Endothelial cell of umbilical vein (primary cell): ENCODE measurements at regions not wholly inside any gene's neighbourhood (a gene's known extent, or its start where the extent isn't known, plus 50 kb on each side); places are given as distances from the start of the nearest gene placed in this dataset.
"Not testable (repeated sequence)": the region's sequence is repeated elsewhere in the genome, so short reads cannot be mapped to it uniquely, and the experiment has no call there.

Experiments
- BruUV-seq: library from RNA; stranded (reverse); fragments of 400-500 nt; replicated peaks from 2 replicates; lab custom pipeline; 2021; lab: Mats Ljungman, UMichigan
- CTCF ChIA-PET: fragments of 300-600, 350-600 bp; sonication (Branson Sonifier 250); formaldehyde crosslinking; loops from one replicate; lab custom pipeline; 2021; ENCODE audit warnings: antibody characterized with exemption, inconsistent platforms; lab: Charles Lee
- POLR2A ChIA-PET: fragments of 300-600, 350-600 bp; sonication (Branson Sonifier 250); formaldehyde crosslinking; loops from one replicate; lab custom pipeline; 2021; ENCODE audit warnings: antibody characterized with exemption, inconsistent platforms; lab: Charles Lee
- DNase-seq: peaks from one replicate; pipeline ENCODE4 v3.0.0-alpha.2; 2011; ENCODE audit warnings: low read depth, low spot score
- FAIRE-seq: peaks from 2 replicates; lab custom pipeline; 2011; peaks lifted over from hg19 to GRCh38; lab: Jason Lieb, UNC
- H2AFZ ChIP-seq: 2 replicates; pipeline ENCODE4 v1.6.0; 2012; ENCODE audit warnings: low read depth, low read length, control low read depth, inconsistent platforms
- H3K27ac ChIP-seq: 2 replicates; pipeline ENCODE4 v1.5.1; 2011; ENCODE audit warnings: low read depth, mild to moderate bottlenecking, control low read depth, low read length, moderate library complexity; ENCODE audit not compliant: insufficient read depth
- H3K27me3 ChIP-seq, 2 experiments: 2 replicates each; pipeline versions ENCODE4 v1.6.0 to v1.6.1; 2011; ENCODE audit warnings: low read length in 2 of 2, mixed read lengths in 1 of 2; ENCODE audit not compliant: control insufficient read depth in 2 of 2, insufficient read depth in 2 of 2
- H3K36me3 ChIP-seq, 2 experiments: 2 replicates in 1 of 2; 3 replicates in 1 of 2; pipeline ENCODE4 v1.5.1; 2011; ENCODE audit warnings: low read length in 2 of 2, mild to moderate bottlenecking in 1 of 2, moderate library complexity in 1 of 2; ENCODE audit not compliant: control insufficient read depth in 2 of 2, insufficient read depth in 2 of 2; ENCODE audit errors: extremely low read depth in 1 of 2
- H3K4me1 ChIP-seq: 3 replicates; pipeline ENCODE4 v1.5.1; 2011; ENCODE audit warnings: mild to moderate bottlenecking, low read length; ENCODE audit not compliant: control insufficient read depth, insufficient read depth; ENCODE audit errors: extremely low read depth
- H3K4me2 ChIP-seq: 2 replicates; pipeline ENCODE4 v1.6.1; 2011; ENCODE audit warnings: low read length, control low read depth, mixed read lengths; ENCODE audit not compliant: insufficient read depth
- H3K4me3 ChIP-seq, 3 experiments: fragments of 200-600 bp in 1 of 3; sonication (generic), shearing (Covaris generic) in 1 of 3; replicated peaks in 1 of 3; 2 replicates each; pipeline ENCODE4 v1.5.1; 2011 to 2016; ENCODE audit warnings: control low read depth in 3 of 3, low read length in 3 of 3, mild to moderate bottlenecking in 2 of 3, inconsistent platforms in 1 of 3, low read depth in 1 of 3, moderate library complexity in 1 of 3; ENCODE audit not compliant: insufficient read depth in 1 of 3
- H3K79me2 ChIP-seq: 2 replicates; pipeline ENCODE4 v1.6.0; 2012; ENCODE audit warnings: low read length, inconsistent platforms; ENCODE audit not compliant: control insufficient read depth, insufficient read depth
- H3K9ac ChIP-seq: replicated peaks from 2 replicates; pipeline ENCODE3; 2011; ENCODE audit warnings: low read length, control low read depth; ENCODE audit not compliant: insufficient read depth; ENCODE audit errors: extremely low read depth
- H3K9me1 ChIP-seq: replicated peaks from 3 replicates; pipeline ENCODE4 v1.6.0; 2011; ENCODE audit warnings: mild to moderate bottlenecking, low read length; ENCODE audit not compliant: control insufficient read depth, insufficient read depth; ENCODE audit errors: extremely low read depth
- H3K9me3 ChIP-seq: replicated peaks from 2 replicates; pipeline ENCODE4 v1.5.1; 2012; ENCODE audit warnings: low read length, inconsistent platforms; ENCODE audit not compliant: control insufficient read depth, insufficient read depth
- H4K20me1 ChIP-seq: replicated peaks from 2 replicates; pipeline ENCODE3; 2011; ENCODE audit warnings: mild to moderate bottlenecking, low read length; ENCODE audit not compliant: control insufficient read depth, insufficient read depth; ENCODE audit errors: extremely low read depth
- EZH2 ChIP-seq: IDR thresholded peaks from 2 replicates; pipeline ENCODE4 v1.6.1; 2012; ENCODE audit warnings: borderline replicate concordance, low read depth, mild to moderate bottlenecking, moderate library complexity, low read length, inconsistent platforms; ENCODE audit not compliant: severe bottlenecking
- FOS ChIP-seq: IDR thresholded peaks from 2 replicates; pipeline ENCODE4 v1.6.1; 2011; ENCODE audit warnings: mild to moderate bottlenecking, low read length, moderate library complexity, borderline replicate concordance; ENCODE audit not compliant: insufficient read depth
- GATA2 ChIP-seq: IDR thresholded peaks from 2 replicates; pipeline ENCODE4 v1.7.0; 2011; ENCODE audit warnings: low read depth, mild to moderate bottlenecking, moderate library complexity, mixed read lengths, low read length; ENCODE audit not compliant: insufficient read length, insufficient read depth
- JUN ChIP-seq: IDR thresholded peaks from 2 replicates; pipeline ENCODE4 v1.6.1; 2011; ENCODE audit warnings: borderline replicate concordance, low read depth; ENCODE audit not compliant: insufficient read length, insufficient read depth
- MAX ChIP-seq: IDR thresholded peaks from 2 replicates; pipeline ENCODE4 v1.6.1; 2011; ENCODE audit not compliant: insufficient read depth, insufficient read length
- MYC ChIP-seq: IDR thresholded peaks from one replicate; pipeline ENCODE4 v1.6.1; 2011; ENCODE audit warnings: mild to moderate bottlenecking, low read depth, low read length
- POLR2A ChIP-seq: IDR thresholded peaks from 2 replicates; pipeline ENCODE4 v1.6.1; 2012; ENCODE audit warnings: low read depth, mild to moderate bottlenecking, control low read depth, low read length
- POLR2AphosphoS5 ChIP-seq: IDR thresholded peaks from 2 replicates; pipeline ENCODE4 v1.6.1; 2012; ENCODE audit warnings: low read depth, mild to moderate bottlenecking, control low read depth, low read length, moderate library complexity; ENCODE audit not compliant: insufficient read depth
- dilution Hi-C: fragments of 300-500 bp; cut with MboI; formaldehyde crosslinking; loops from one replicate; pipeline ENCODE4 v1.15.0; 2019; ENCODE audit warnings: low sequenced_read_pairs; ENCODE audit not compliant: extremely low pct_ligation_motif_present
- intact Hi-C: fragments of 100-400 bp; cut with micrococcal nuclease; formaldehyde crosslinking; loops from one replicate; pipeline ENCODE4 v1.10.0; 2022

- ChIA-PET POLR2A (no interaction called here), CTCF (no interaction called here)
- no peak overlapping the region for H3K4me3 ChIP-seq
- TF ChIP-seq GATA2 (peak; percentile 38), EZH2 (no peak), JUN (peak; percentile 59), POLR2AphosphoS5 (peak; percentile 45), FOS (peak; percentile 60)
- H3K27me3 ChIP-seq, result no peaks in the 10 kb centered on the region
- H2AFZ ChIP-seq, result no peak overlapping the region
- peak overlapping the region; percentile 4 for H3K4me2 ChIP-seq
- no peak overlapping the region for H3K9ac ChIP-seq
- H3K27ac ChIP-seq, result peak overlapping the region; percentile 7
- intact Hi-C loops, result loop anchor here (5.0 kb wide), 1 partner anchor 605 kb away; no protein-coding TSS in a partner anchor
- H3K9me1 ChIP-seq, result no peaks in the 10 kb centered on the region
- no TSS peak for BruUV-seq
- no peaks in the 10 kb centered on the region for H4K20me1 ChIP-seq
- H3K9me3 ChIP-seq, result no peaks in the 10 kb centered on the region
- no peaks in the 10 kb centered on the region for H3K36me3 ChIP-seq
- H3K79me2 ChIP-seq, result no peaks in the 10 kb centered on the region
- peak; percentile 26 for FAIRE-seq
- peak; percentile 65 for DNase-seq
- dilution Hi-C loops, result no loop called here
- H3K4me1 ChIP-seq, result peaks cover 16% of the 10 kb centered on the region
Measured at GRCh38 chr6:74597266-74597665, 608.6 kb downstream of the COL12A1 start.

GRCh38 chr6:74596588-74596987 lies 609.3 kb downstream of the COL12A1 start:
- H3K4me2 ChIP-seq, result no peak overlapping the region
- no peaks in the 10 kb centered on the region for H3K9me3 ChIP-seq
- no peaks in the 10 kb centered on the region for H3K9me1 ChIP-seq
- no peaks in the 10 kb centered on the region for H4K20me1 ChIP-seq
- H3K4me1 ChIP-seq, result peaks cover 16% of the 10 kb centered on the region
- ChIA-PET POLR2A (no interaction called here), CTCF (no interaction called here)
- FAIRE-seq, result no peak
- no peak for DNase-seq
- H2AFZ ChIP-seq, result no peak overlapping the region
- H3K27ac ChIP-seq, result no peak overlapping the region
- H3K36me3 ChIP-seq, result no peaks in the 10 kb centered on the region
- no peak overlapping the region for H3K9ac ChIP-seq
- TF ChIP-seq JUN (no peak), MAX (no peak), POLR2A (no peak), MYC (no peak), FOS (no peak), POLR2AphosphoS5 (no peak), EZH2 (no peak), GATA2 (no peak)
- intact Hi-C loops, result loop anchor here (5.0 kb wide), 1 partner anchor 606 kb away; no protein-coding TSS in a partner anchor
- no peaks in the 10 kb centered on the region for H3K27me3 ChIP-seq
- dilution Hi-C loops, result no loop called here
- no TSS peak for BruUV-seq
- H3K4me3 ChIP-seq, result no peak overlapping the region
- no peaks in the 10 kb centered on the region for H3K79me2 ChIP-seq

GRCh38 chr6:74594350-74594749 lies 611.5 kb downstream of the COL12A1 start:
- H3K27ac ChIP-seq, POLR2A ChIA-PET, H4K20me1 ChIP-seq, H3K9me3 ChIP-seq, H3K9ac ChIP-seq, H3K36me3 ChIP-seq, DNase-seq, dilution Hi-C loops, H3K4me3 ChIP-seq, FAIRE-seq, H3K27me3 ChIP-seq, H2AFZ ChIP-seq, H3K4me2 ChIP-seq, H3K9me1 ChIP-seq, H3K79me2 ChIP-seq, intact Hi-C loops, BruUV-seq: not testable (repeated sequence)
- CTCF ChIA-PET, result interaction anchor here (0.8 kb wide), 1 partner anchor 608 kb away, joined by 4 read pairs; no protein-coding TSS in a partner anchor
- H3K4me1 ChIP-seq, result peaks cover 16% of the 10 kb centered on the region
